Karpas-422 (cell line): ENCODE measurements at regions not wholly inside any gene's neighbourhood (a gene's known extent, or its start where the extent isn't known, plus 50 kb on each side); places are given as distances from the start of the nearest gene placed in this dataset.

Source experiments
- DNase-seq: peaks from one replicate; pipeline ENCODE4 v3.0.0-alpha.2; 2015
- H2AFZ ChIP-seq: fragments of 200-600 bp; sonication (generic); 2 replicates; pipeline ENCODE4 v1.6.1; 2014; ENCODE audit warnings: antibody characterized with exemption, low read length, mixed read lengths
- H3K27ac ChIP-seq: fragments of 200-600 bp; sonication (generic); 2 replicates; pipeline ENCODE4 v1.5.1; 2014; ENCODE audit warnings: mild to moderate bottlenecking, low read length, moderate library complexity
- H3K27me3 ChIP-seq: fragments of 200-600 bp; sonication (generic); 2 replicates; pipeline ENCODE4 v1.6.1; 2014; ENCODE audit warnings: low read length, mixed read lengths
- H3K36me3 ChIP-seq: fragments of 200-600 bp; sonication (generic); 2 replicates; pipeline ENCODE4 v1.6.1; 2014; ENCODE audit warnings: low read length, mixed read lengths; ENCODE audit not compliant: insufficient read depth
- H3K4me1 ChIP-seq: fragments of 200-600 bp; sonication (generic); 2 replicates; pipeline ENCODE4 v1.6.1; 2014; ENCODE audit warnings: mild to moderate bottlenecking, low read length, mixed read lengths
- H3K4me2 ChIP-seq: fragments of 200-600 bp; sonication (generic); 2 replicates; pipeline ENCODE4 v1.6.1; 2014; ENCODE audit warnings: low read length, low read depth, mild to moderate bottlenecking; ENCODE audit not compliant: poor library complexity, severe bottlenecking
- H3K4me3 ChIP-seq: fragments of 200-600 bp; sonication (generic); 2 replicates; pipeline ENCODE4 v1.5.1; 2014; ENCODE audit warnings: mild to moderate bottlenecking, antibody characterized with exemption, low read length, mixed read lengths
- H3K79me2 ChIP-seq: fragments of 200-600 bp; sonication (generic); 2 replicates; pipeline ENCODE4 v1.6.1; 2014; ENCODE audit warnings: mild to moderate bottlenecking, low read length, mixed read lengths
- H3K9ac ChIP-seq: fragments of 200-600 bp; sonication (generic); 2 replicates; pipeline ENCODE4 v1.6.0; 2014; ENCODE audit warnings: low read length
- H3K9me2 ChIP-seq: fragments of 200-600 bp; sonication (generic), shearing (Covaris generic); replicated peaks from 2 replicates; pipeline ENCODE4 v1.6.0; 2014; ENCODE audit warnings: mild to moderate bottlenecking, low read length, moderate library complexity; ENCODE audit not compliant: insufficient read depth
- H3K9me3 ChIP-seq: fragments of 300-700, 200-600 bp; sonication (generic); 2 replicates; pipeline ENCODE4 v1.6.1; 2014; ENCODE audit warnings: low read length, mixed read lengths
- H4K20me1 ChIP-seq: fragments of 200-600 bp; sonication (generic); 2 replicates; pipeline ENCODE4 v1.6.1; 2014; ENCODE audit warnings: mild to moderate bottlenecking, antibody characterized with exemption, low read length, low read depth; ENCODE audit not compliant: insufficient read depth

DNA sequence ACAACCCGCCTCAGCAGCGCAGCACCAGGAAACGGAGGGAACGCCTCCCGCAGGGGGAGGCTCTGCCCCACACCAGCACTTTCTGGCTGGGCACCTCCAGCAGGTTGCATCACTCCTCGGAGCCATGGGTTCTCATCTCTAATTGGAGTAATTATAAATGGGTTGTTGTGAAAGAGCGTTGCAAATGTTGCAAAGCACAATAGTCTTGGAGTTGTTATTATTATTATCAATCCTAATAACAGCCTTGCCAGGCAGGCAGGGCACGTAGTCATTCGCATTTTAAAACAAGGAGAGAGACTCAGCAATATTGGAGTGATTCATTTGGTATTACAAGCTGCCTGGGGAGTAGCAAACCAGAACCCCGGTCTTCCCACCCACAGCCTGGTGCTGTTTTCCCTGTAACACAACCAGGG lies 108.6 kb upstream of the GJB6 start:
- Histone ChIP-seq H3K27me3 (no peaks in the 10 kb centered on the region), H3K9ac (no peak overlapping the region), H3K9me3 (no peaks in the 10 kb centered on the region), H3K27ac (no peak overlapping the region), H3K4me2 (no peak overlapping the region), H3K4me1 (peaks cover 27% of the 10 kb centered on the region), H3K4me3 (no peak overlapping the region), H3K36me3 (no peaks in the 10 kb centered on the region), H2AFZ (no peak overlapping the region), H3K79me2 (no peaks in the 10 kb centered on the region), H3K9me2 (no peaks in the 10 kb centered on the region), H4K20me1 (no peaks in the 10 kb centered on the region)
- no peak for DNase-seq

DNA sequence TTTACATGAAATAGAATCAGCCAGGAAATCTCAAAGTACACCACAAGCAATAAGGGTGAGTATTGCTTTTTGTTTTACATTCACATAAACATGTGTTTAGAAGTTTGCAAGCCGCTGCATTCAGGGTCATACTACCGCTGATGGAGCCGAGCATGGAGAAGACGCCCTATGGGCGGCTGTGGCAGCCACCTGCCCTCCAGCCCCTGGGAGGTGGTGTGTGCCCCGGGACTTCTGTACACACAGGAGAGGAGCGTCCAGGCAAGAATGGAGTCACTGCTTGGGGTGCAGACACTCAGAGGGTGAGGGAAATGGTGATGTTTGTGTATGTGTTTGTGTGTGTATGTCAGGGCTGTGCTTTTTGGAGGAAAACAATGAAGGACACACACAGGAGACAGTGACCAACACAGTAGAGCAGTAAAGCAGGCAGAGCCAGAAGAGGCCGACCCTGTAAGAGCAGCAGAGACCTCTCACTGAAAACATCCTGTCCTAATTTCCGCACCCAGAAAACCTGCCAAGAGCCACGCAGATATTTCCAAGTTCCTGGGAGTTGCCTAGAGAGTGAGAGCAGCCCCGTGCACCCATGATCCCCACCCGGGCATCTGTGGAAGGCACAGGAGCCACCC lies 108.1 kb upstream of the GJB6 start:
- Histone ChIP-seq H3K4me2 (no peak overlapping the region), H3K4me1 (peaks cover 27% of the 10 kb centered on the region), H3K79me2 (no peaks in the 10 kb centered on the region), H3K27me3 (no peaks in the 10 kb centered on the region), H3K9ac (no peak overlapping the region), H3K9me2 (no peaks in the 10 kb centered on the region), H3K36me3 (no peaks in the 10 kb centered on the region), H2AFZ (no peak overlapping the region), H3K9me3 (no peaks in the 10 kb centered on the region), H4K20me1 (no peaks in the 10 kb centered on the region), H3K27ac (no peak overlapping the region), H3K4me3 (no peak overlapping the region)
- DNase-seq, result no peak

DNA sequence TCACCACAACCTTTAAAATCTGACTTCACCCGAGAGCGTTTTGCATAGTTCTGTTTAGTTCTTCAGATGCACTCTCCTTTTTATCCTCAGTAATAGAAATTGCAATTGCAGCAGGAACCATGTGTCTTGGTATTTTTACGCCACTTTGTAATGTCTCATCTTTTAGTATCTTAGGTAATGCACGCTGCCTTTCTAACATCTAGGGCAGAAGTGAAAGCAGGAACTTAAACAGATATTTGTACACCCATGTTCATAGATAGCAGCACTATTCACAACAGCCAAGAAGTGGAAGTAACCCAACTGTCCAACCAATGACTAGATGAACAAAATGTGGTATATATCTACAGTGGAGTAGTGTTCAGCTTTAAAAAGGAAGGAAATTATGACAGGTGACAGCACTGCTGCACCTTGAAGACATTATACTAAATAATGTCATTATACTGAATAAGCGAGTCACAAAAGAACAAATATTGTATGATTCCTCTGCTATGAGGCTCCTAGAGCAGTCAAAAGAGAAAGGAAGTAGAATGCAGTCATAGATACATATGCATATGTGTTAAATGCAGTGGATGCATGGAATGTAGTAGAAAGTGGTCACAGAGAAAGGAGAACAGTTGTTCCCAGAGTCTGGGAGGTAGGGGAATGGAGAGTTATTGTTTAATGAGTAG lies 105.9 kb upstream of the GJB6 start:
- peaks cover 22% of the 10 kb centered on the region for H3K4me1 ChIP-seq
- H2AFZ ChIP-seq, result no peak overlapping the region
- H3K4me3 ChIP-seq, result no peak overlapping the region
- no peaks in the 10 kb centered on the region for H3K27me3 ChIP-seq
- no peaks in the 10 kb centered on the region for H4K20me1 ChIP-seq
- no peak overlapping the region for H3K9ac ChIP-seq
- no peaks in the 10 kb centered on the region for H3K9me3 ChIP-seq
- H3K36me3 ChIP-seq, result no peaks in the 10 kb centered on the region
- H3K27ac ChIP-seq, result no peak overlapping the region
- no peaks in the 10 kb centered on the region for H3K9me2 ChIP-seq
- peak; percentile 75 for DNase-seq
- no peaks in the 10 kb centered on the region for H3K79me2 ChIP-seq
- H3K4me2 ChIP-seq, result peak overlapping the region; percentile 26

DNA sequence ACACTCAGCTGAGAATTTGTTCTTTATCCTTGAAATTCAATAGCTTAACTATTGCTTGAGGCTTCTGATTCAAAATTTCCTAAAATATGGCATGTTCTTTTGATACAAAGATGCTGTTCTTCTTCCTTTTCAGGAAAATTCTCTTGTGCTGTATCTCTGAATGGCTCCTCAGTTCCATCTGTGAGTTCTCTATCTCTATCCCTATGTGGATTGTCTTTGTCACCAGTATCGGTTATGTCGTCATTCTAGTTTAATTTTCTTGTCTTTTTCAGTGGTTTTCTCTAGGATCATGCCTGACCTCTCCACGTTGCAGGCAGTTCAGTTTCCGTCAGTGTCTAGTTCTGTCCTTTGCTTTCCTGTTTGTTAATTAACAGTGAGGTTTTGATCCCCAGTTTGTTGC lies 104.6 kb upstream of the GJB6 start:
- H4K20me1 ChIP-seq, result no peaks in the 10 kb centered on the region
- no peak overlapping the region for H3K4me3 ChIP-seq
- no peak overlapping the region for H3K4me2 ChIP-seq
- no peaks in the 10 kb centered on the region for H3K79me2 ChIP-seq
- DNase-seq, result no peak
- H3K9ac ChIP-seq, result no peak overlapping the region
- no peaks in the 10 kb centered on the region for H3K27me3 ChIP-seq
- H3K9me2 ChIP-seq, result no peaks in the 10 kb centered on the region
- no peak overlapping the region for H3K27ac ChIP-seq
- no peaks in the 10 kb centered on the region for H3K9me3 ChIP-seq
- H3K4me1 ChIP-seq, result peaks cover 14% of the 10 kb centered on the region
- H2AFZ ChIP-seq, result no peak overlapping the region
- H3K36me3 ChIP-seq, result no peaks in the 10 kb centered on the region

DNA sequence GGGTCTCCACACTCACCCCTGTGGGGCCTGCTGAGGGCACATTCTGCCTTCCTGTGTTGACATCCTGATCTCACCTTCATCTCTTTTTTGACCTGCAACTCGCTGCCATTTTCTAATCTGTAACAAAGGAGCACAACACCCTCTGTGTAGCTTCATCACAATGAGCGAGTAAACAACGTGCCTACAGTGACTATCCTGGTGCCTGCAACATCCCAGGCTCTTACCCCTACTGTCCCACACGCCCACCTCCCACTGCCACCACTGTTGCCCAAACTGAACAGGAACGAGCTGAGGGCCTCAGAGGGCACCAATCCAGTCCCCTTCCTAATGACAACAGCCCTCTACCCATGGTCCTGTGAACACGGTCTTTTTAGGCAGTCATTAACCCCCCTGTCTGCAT lies 102.2 kb upstream of the GJB6 start:
- DNase-seq, result no peak
- Histone ChIP-seq H3K4me2 (no peak overlapping the region), H3K9me2 (no peaks in the 10 kb centered on the region), H3K4me3 (no peak overlapping the region), H3K36me3 (no peaks in the 10 kb centered on the region), H4K20me1 (no peaks in the 10 kb centered on the region), H2AFZ (no peak overlapping the region), H3K4me1 (peaks cover 14% of the 10 kb centered on the region), H3K9me3 (no peaks in the 10 kb centered on the region), H3K9ac (no peak overlapping the region), H3K79me2 (no peaks in the 10 kb centered on the region), H3K27ac (no peak overlapping the region), H3K27me3 (no peaks in the 10 kb centered on the region)

DNA sequence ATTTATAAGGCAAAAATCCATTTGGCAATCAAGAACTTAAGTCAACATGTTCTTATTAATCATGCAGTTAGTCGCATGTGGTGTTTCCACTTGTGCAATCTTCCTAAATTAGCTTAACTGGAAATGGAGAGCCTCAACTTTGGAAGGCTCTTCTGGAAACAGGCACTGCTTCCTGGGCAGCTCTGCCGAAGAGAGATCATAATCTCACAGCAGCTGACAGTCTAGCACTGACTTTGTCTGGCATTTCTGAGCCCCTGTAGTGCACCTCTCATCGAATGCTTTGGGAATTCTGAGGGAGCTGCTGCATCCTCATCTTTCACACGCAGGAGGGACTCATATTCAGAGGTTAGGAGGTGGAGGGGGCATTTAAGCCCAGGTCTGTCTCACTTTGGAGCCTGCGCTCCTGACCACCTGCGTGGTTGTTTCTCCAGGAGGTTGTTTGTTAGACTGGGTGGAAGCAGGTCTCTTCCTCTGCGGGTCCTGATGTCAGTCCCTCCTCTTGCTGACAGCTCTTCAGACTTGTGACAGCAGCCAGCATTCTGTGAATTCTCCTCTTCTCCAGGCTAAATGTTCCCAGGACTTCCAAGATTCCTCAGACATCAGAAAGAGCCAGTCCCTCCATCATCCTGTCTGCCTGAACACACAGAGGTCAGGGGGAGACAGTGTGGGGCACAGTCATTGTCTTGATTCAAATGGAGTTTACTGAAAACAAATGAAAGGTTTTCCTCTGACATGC lies 100.4 kb upstream of the GJB6 start:
- Histone ChIP-seq H3K27me3 (no peaks in the 10 kb centered on the region), H3K4me2 (no peak overlapping the region), H3K9me2 (no peaks in the 10 kb centered on the region), H3K4me1 (peaks cover 5% of the 10 kb centered on the region), H4K20me1 (no peaks in the 10 kb centered on the region), H3K36me3 (no peaks in the 10 kb centered on the region), H3K9ac (no peak overlapping the region), H3K79me2 (no peaks in the 10 kb centered on the region), H2AFZ (no peak overlapping the region), H3K4me3 (no peak overlapping the region), H3K27ac (no peak overlapping the region), H3K9me3 (no peaks in the 10 kb centered on the region)
- no peak for DNase-seq

- Histone ChIP-seq H3K4me2 (no peak overlapping the region), H3K4me3 (no peak overlapping the region), H3K36me3 (no peaks in the 10 kb centered on the region)
Measured at GRCh38 chr13:20331949-20332348, 99.8 kb upstream of the GJB6 start.

GRCh38 chr13:20331419-20331818 lies 99.3 kb upstream of the GJB6 start:
- no peaks in the 10 kb centered on the region for H4K20me1 ChIP-seq
- H3K9ac ChIP-seq, result no peak overlapping the region
- no peak overlapping the region for H2AFZ ChIP-seq
- no peaks in the 10 kb centered on the region for H3K27me3 ChIP-seq
- H3K4me3 ChIP-seq, result no peak overlapping the region
- H3K79me2 ChIP-seq, result no peaks in the 10 kb centered on the region
- H3K27ac ChIP-seq, result no peak overlapping the region
- no peaks in the 10 kb centered on the region for H3K4me1 ChIP-seq
- DNase-seq, result no peak
- H3K9me3 ChIP-seq, result no peaks in the 10 kb centered on the region
- H3K4me2 ChIP-seq, result no peak overlapping the region
- H3K9me2 ChIP-seq, result no peaks in the 10 kb centered on the region
- H3K36me3 ChIP-seq, result no peaks in the 10 kb centered on the region

More at GRCh38 chr13:20331949-20332348, 99.8 kb upstream of the GJB6 start:
- no peak for DNase-seq
- Histone ChIP-seq H2AFZ (no peak overlapping the region), H4K20me1 (no peaks in the 10 kb centered on the region), H3K9me3 (no peaks in the 10 kb centered on the region), H3K79me2 (no peaks in the 10 kb centered on the region), H3K27me3 (no peaks in the 10 kb centered on the region), H3K9ac (no peak overlapping the region), H3K4me1 (no peaks in the 10 kb centered on the region), H3K9me2 (no peaks in the 10 kb centered on the region), H3K27ac (no peak overlapping the region)
